NCI-H2029 (cell line): ENCODE measurements at regions not wholly inside any gene's neighbourhood (a gene's known extent, or its start where the extent isn't known, plus 50 kb on each side); places are given as distances from the start of the nearest gene placed in this dataset.
A peak's percentile ranks its signal among the peaks of the same experiment; 100 is the strongest.
"Not testable (repeated sequence)": the region's sequence is repeated elsewhere in the genome, so short reads cannot be mapped to it uniquely, and the experiment has no call there.

Experiments used
- DNase-seq: peaks from one replicate; lab custom pipeline; 2025; lab: John Stamatoyannopoulos, UW

- DNase-seq: peak; percentile 67
Observed at GRCh38 chr7:103244865-103245264, 52.4 kb upstream of the PMPCB start.

GRCh38 chr7:103240806-103241205, 56.4 kb upstream of the PMPCB start:
- no peak for DNase-seq

DNA sequence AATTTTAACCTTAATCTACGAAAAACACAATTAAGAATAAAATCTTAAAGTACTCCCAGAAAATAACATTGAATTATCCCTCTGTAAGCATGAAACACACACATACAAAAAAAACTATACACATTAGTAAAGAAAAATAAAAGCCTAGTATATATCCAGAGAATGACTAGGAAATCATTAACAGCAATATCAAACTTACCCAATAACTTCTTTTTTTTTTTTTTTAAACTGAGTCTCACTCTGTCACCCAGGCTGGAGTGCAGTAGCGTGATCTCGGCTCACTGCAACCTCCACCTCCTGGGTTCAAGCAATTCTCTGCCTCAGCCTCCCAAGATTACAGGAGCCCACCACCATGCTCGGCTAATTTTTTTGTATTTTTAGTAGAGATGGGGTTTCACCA, 61.4 kb upstream of the PMPCB start:
- not testable (repeated sequence) for DNase-seq

GRCh38 chr7:103234877-103235276, 62.4 kb upstream of the PMPCB start:
- not testable (repeated sequence) for DNase-seq

- DNase-seq: not testable (repeated sequence)
Observed at GRCh38 chr7:103227787-103228186, 69.4 kb upstream of the PMPCB start.

- not testable (repeated sequence) for DNase-seq
Observed at GRCh38 chr7:103225798-103226197, 71.4 kb upstream of the PMPCB start.

- not testable (repeated sequence) for DNase-seq
Observed at GRCh38 chr7:103223065-103223464, 74.2 kb upstream of the NAPEPLD start.

- not testable (repeated sequence) for DNase-seq
Observed at GRCh38 chr7:103211049-103211448, 62.1 kb upstream of the NAPEPLD start.

DNA sequence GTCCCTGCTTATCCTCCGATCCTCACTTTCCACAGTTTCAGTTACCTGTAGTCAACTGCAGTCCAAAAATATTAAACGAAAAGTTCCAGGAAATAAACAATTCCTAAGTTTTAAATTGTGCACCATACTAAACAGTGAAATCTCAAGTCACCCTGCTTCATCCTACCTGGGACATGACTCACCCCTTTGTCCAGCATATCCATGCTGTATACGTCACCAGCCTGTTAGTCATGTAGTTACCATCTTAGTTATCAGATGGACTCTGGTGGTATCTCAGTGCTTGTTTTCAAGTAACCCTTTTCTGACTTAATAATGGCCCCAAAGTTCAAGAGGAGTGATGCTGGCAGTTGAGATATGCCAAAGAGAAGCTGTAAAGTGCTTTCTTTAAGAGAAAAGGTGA, 50.3 kb upstream of the NAPEPLD start:
- DNase-seq: not testable (repeated sequence)
